HCT116 (cell line): ENCODE measurements at regions not wholly inside any gene's neighbourhood (a gene's known extent, or its start where the extent isn't known, plus 50 kb on each side); places are given as distances from the start of the nearest gene placed in this dataset.
A peak's percentile ranks its signal among the peaks of the same experiment; 100 is the strongest.
"Not testable (repeated sequence)": the region's sequence is repeated elsewhere in the genome, so short reads cannot be mapped to it uniquely, and the experiment has no call there.

Experiments used
- ATAC-seq: fragments of 200-7000 bp; cut with Tn5 transposase; 2 replicates; pipeline ENCODE4 v1.9.1; 2020; ENCODE audit warnings: mild to moderate bottlenecking, moderate library complexity
- BruUV-seq: library from RNA; stranded (reverse); fragments of 400-500 nt; replicated peaks from 2 replicates; lab custom pipeline; 2021; lab: Mats Ljungman, UMichigan
- CTCF ChIA-PET: fragments of 300-600 bp; sonication (Branson Sonifier 250); formaldehyde crosslinking; loops from one replicate; lab custom pipeline; 2021; ENCODE audit warnings: antibody characterized with exemption; lab: Charles Lee
- POLR2A ChIA-PET: fragments of 300-600, 350-600 bp; sonication (Branson Sonifier 250); formaldehyde crosslinking; loops from one replicate; lab custom pipeline; 2021; ENCODE audit warnings: antibody characterized with exemption; lab: Charles Lee
- RAD21 ChIA-PET, 2 experiments: fragments of 300-600 bp; sonication (Branson Sonifier 250); formaldehyde crosslinking; loops; one replicate each; lab custom pipeline; 2023; ENCODE audit warnings: low total read pairs in 2 of 2; ENCODE audit not compliant: uncharacterized antibody in 2 of 2, unreplicated experiment in 2 of 2, low non-redundant PET in 1 of 2; lab: Charles Lee
- DNase-seq: peaks from one replicate; pipeline ENCODE4 v3.0.0-alpha.2; 2010; ENCODE audit warnings: low read depth, low spot score
- H2AFZ ChIP-seq: fragments of 200-600 bp; shearing (Covaris generic), sonication (generic); 2 replicates; pipeline ENCODE4 v1.6.1; 2017; ENCODE audit warnings: low read depth, mixed run types, mixed read lengths, antibody characterized with exemption, low read length; ENCODE audit not compliant: poor library complexity, severe bottlenecking
- H3K27ac ChIP-seq: 2 replicates; pipeline ENCODE4 v1.5.1; 2012; ENCODE audit warnings: low read depth, low read length
- H3K27me3 ChIP-seq: fragments of 200-600 bp; sonication (generic); 2 replicates; pipeline ENCODE4 v1.6.1; 2016; ENCODE audit warnings: mixed run types, low read length, mixed read lengths; ENCODE audit not compliant: insufficient read depth
- H3K36me3 ChIP-seq, 2 experiments: fragments of 200-500 bp in 1 of 2; fragments of 200-600 bp in 1 of 2; sonication (Bioruptor generic) in 1 of 2; sonication (generic) in 1 of 2; 2 replicates each; pipeline versions ENCODE4 v1.5.1 to v1.6.1; 2014 to 2016; ENCODE audit warnings: low read length in 2 of 2, inconsistent platforms in 1 of 2, mixed read lengths in 1 of 2, mixed run types in 1 of 2; ENCODE audit not compliant: insufficient read depth in 2 of 2, control insufficient read depth in 1 of 2
- H3K4me1 ChIP-seq, 2 experiments: fragments of 200-600 bp in 1 of 2; sonication (generic) in 1 of 2; 2 replicates each; pipeline versions ENCODE4 v1.5.1 to v1.6.1; 2012 to 2017; ENCODE audit warnings: low read length in 2 of 2, inconsistent platforms in 1 of 2, mild to moderate bottlenecking in 1 of 2, mixed read lengths in 1 of 2, mixed run types in 1 of 2, moderate library complexity in 1 of 2; ENCODE audit not compliant: insufficient read depth in 2 of 2, control insufficient read depth in 1 of 2
- H3K4me2 ChIP-seq: fragments of 200-600 bp; sonication (generic); 2 replicates; pipeline ENCODE4 v1.6.1; 2017; ENCODE audit warnings: mixed run types, low read length, mixed read lengths
- H3K4me3 ChIP-seq, 2 experiments: fragments of 200-600 bp in 1 of 2; sonication (generic) in 1 of 2; replicated peaks in 1 of 2; 2 replicates each; pipeline ENCODE4 v1.5.1; 2011 to 2016; ENCODE audit warnings: low read length in 2 of 2, control low read depth in 1 of 2, low read depth in 1 of 2, mild to moderate bottlenecking in 1 of 2, mixed read lengths in 1 of 2, mixed run types in 1 of 2
- H3K79me2 ChIP-seq: fragments of 200-600 bp; sonication (generic); 2 replicates; pipeline ENCODE4 v1.6.1; 2017; ENCODE audit warnings: mild to moderate bottlenecking, mixed run types, low read length, moderate library complexity, mixed read lengths; ENCODE audit not compliant: insufficient read depth
- H3K9ac ChIP-seq: fragments of 200-600 bp; sonication (generic); 2 replicates; pipeline ENCODE4 v1.6.1; 2016; ENCODE audit warnings: low read length, mixed read lengths
- H3K9me2 ChIP-seq: fragments of 200-600 bp; sonication (generic), shearing (Covaris generic); 2 replicates; pipeline ENCODE4 v1.6.1; 2017; ENCODE audit warnings: mixed run types, mild to moderate bottlenecking, moderate library complexity; ENCODE audit not compliant: insufficient read depth
- H3K9me3 ChIP-seq, 2 experiments: fragments of 200-500 bp in 1 of 2; fragments of 200-600 bp in 1 of 2; sonication (Bioruptor generic) in 1 of 2; sonication (generic) in 1 of 2; 2 replicates each; pipeline ENCODE4 v1.6.1; 2014 to 2017; ENCODE audit warnings: low read length in 2 of 2, mixed read lengths in 2 of 2, inconsistent platforms in 1 of 2, low read depth in 1 of 2, mild to moderate bottlenecking in 1 of 2, mixed run types in 1 of 2, moderate library complexity in 1 of 2; ENCODE audit not compliant: control insufficient read depth in 1 of 2, insufficient read depth in 1 of 2
- H4K20me1 ChIP-seq: fragments of 200-600 bp; sonication (generic), shearing (Covaris generic); 2 replicates; pipeline ENCODE4 v1.6.1; 2017; ENCODE audit warnings: mixed run types, mild to moderate bottlenecking, moderate library complexity; ENCODE audit not compliant: insufficient read depth
- CBX3 ChIP-seq: IDR thresholded peaks from 2 replicates; pipeline ENCODE4 v1.6.1; 2012; ENCODE audit warnings: low read depth
- MAX ChIP-seq: IDR thresholded peaks from 2 replicates; pipeline ENCODE4 v1.6.1; 2012
- RAD21 ChIP-seq: IDR thresholded peaks from 2 replicates; pipeline ENCODE4 v1.6.1; 2012; ENCODE audit warnings: low read depth, mild to moderate bottlenecking
- intact Hi-C: fragments of 100-400 bp; cut with micrococcal nuclease; formaldehyde crosslinking; loops from 2 replicates; pipeline ENCODE4 v1.10.0; 2022
- TF ChIP-seq, protein P1 (sequence below), 3 experiments: fragments of 200-600 bp in 1 of 3; sonication (generic) in 1 of 3; IDR thresholded peaks in 2 of 3; conservative IDR thresholded peaks in 1 of 3; 2 replicates each; pipeline ENCODE4 v1.5.1; 2012 to 2017; ENCODE audit warnings: low read depth in 2 of 3, low read length in 2 of 3, antibody characterized with exemption in 1 of 3, borderline replicate concordance in 1 of 3, control low read depth in 1 of 3, mild to moderate bottlenecking in 1 of 3, mixed read lengths in 1 of 3, mixed run types in 1 of 3, moderate library complexity in 1 of 3; ENCODE audit not compliant: insufficient read depth in 1 of 3

DNA sequence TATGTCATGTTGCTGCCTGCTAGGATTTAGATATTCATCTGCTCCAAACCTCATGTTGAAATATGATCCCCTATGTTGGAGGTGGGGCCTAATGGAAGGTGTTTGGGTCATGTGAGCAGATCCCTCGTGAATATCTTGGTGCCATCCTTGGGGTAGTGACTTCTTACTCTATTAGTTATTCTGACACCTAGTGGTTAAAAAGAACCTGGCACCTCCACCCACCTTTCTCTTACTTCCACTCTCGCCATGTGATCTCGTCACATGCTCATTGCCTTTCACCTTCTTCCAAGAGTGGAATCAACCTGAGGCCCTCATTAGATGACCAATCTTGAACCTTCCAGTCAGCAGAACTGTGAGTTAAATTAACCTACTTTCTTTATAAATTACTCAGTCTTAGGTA lies 549.4 kb upstream of the SYNCRIP start:
- intact Hi-C loops, result no loop called here
- DNase-seq (peak; percentile 16), ATAC-seq (peak; percentile 84)
- Histone ChIP-seq H3K27ac (no peak overlapping the region), H2AFZ (peak overlapping the region; percentile 18), H3K9ac (no peak overlapping the region), H3K36me3 (no peaks in the 10 kb centered on the region), H3K9me2 (no peaks in the 10 kb centered on the region), H3K4me1 (no peaks in the 10 kb centered on the region), H3K4me2 (no peak overlapping the region), H3K9me3 (no peaks in the 10 kb centered on the region), H3K4me3 (no peak overlapping the region), H3K79me2 (no peaks in the 10 kb centered on the region), H3K27me3 (peaks cover 7% of the 10 kb centered on the region; the same call in 1 of the 2 replicates), H4K20me1 (no peaks in the 10 kb centered on the region)
- ChIA-PET RAD21 (no interaction called here), CTCF (no interaction called here), POLR2A (no interaction called here)
- TF ChIP-seq, protein P1, sequence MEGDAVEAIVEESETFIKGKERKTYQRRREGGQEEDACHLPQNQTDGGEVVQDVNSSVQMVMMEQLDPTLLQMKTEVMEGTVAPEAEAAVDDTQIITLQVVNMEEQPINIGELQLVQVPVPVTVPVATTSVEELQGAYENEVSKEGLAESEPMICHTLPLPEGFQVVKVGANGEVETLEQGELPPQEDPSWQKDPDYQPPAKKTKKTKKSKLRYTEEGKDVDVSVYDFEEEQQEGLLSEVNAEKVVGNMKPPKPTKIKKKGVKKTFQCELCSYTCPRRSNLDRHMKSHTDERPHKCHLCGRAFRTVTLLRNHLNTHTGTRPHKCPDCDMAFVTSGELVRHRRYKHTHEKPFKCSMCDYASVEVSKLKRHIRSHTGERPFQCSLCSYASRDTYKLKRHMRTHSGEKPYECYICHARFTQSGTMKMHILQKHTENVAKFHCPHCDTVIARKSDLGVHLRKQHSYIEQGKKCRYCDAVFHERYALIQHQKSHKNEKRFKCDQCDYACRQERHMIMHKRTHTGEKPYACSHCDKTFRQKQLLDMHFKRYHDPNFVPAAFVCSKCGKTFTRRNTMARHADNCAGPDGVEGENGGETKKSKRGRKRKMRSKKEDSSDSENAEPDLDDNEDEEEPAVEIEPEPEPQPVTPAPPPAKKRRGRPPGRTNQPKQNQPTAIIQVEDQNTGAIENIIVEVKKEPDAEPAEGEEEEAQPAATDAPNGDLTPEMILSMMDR (IDR thresholded peaks at IDR 0.05 in 2 of 3, conservative IDR thresholded peaks at IDR 0.05 in 1 of 3; ENCODE audit: borderline replicate concordance in 1 of 3, insufficient read depth in 1 of 3, low read depth in 2 of 3, low read length in 2 of 3), result peak in 2 of 3 experiments; percentile 32 to 58; a peak in 3 of 6 replicates
- TF ChIP-seq MAX (peak; percentile 54; the same call in 1 of the 2 replicates), CBX3 (no peak), RAD21 (peak; percentile 33; the same call in 1 of the 2 replicates)
- no TSS peak for BruUV-seq

GRCh38 chr6:86175149-86175548 lies 532.5 kb upstream of the SYNCRIP start:
- BruUV-seq, H3K4me3 ChIP-seq, H3K4me2 ChIP-seq, H3K27ac ChIP-seq, H3K79me2 ChIP-seq, H2AFZ ChIP-seq, H3K9ac ChIP-seq, H4K20me1 ChIP-seq, H3K9me3 ChIP-seq, H3K36me3 ChIP-seq, H3K9me2 ChIP-seq, ATAC-seq, RAD21 ChIA-PET, POLR2A ChIA-PET, H3K4me1 ChIP-seq, H3K27me3 ChIP-seq: not testable (repeated sequence)
- CTCF ChIA-PET, result interaction anchor here (1.1 kb wide), 1 partner anchor 252 kb away, joined by 7 read pairs; no protein-coding TSS in a partner anchor
- peak; percentile 8 for DNase-seq
- intact Hi-C loops, result loop anchor here (1.0 to 5.0 kb wide), 3 partner anchors 252 to 852 kb away; no protein-coding TSS in a partner anchor
- peak; percentile 55 for TF ChIP-seq RAD21
- TF ChIP-seq, protein P1 (IDR thresholded peaks at IDR 0.05 in 2 of 3, conservative IDR thresholded peaks at IDR 0.05 in 1 of 3; ENCODE audit: borderline replicate concordance in 1 of 3, insufficient read depth in 1 of 3, low read depth in 2 of 3, low read length in 2 of 3), result peak; percentile 16 to 51 (median 46); a peak in 4 of 6 replicates
